ENCODE measurements at regions not wholly inside any gene's neighbourhood (a gene's known extent, or its start where the extent isn't known, plus 50 kb on each side); places are given as distances from the start of the nearest gene placed in this dataset.

- no peak for TF ChIP-seq CTCF (IDR thresholded peaks at IDR 0.05)
- TF ChIP-seq POLR2A (IDR thresholded peaks at IDR 0.05): no peak
Observed at GRCh38 chrX:109818976-109819375, 85.9 kb upstream of the ACSL4 start.
